Neural cell (in vitro differentiated cells): ENCODE measurements at regions not wholly inside any gene's neighbourhood (a gene's known extent, or its start where the extent isn't known, plus 50 kb on each side); places are given as distances from the start of the nearest gene placed in this dataset.

ENCODE experiments used
- H2AFZ ChIP-seq: fragments of 200-600, 300-800 bp; sonication (generic), shearing (Covaris generic); 2 replicates; pipeline ENCODE4 v1.6.0; 2014; ENCODE audit warnings: low read depth, mild to moderate bottlenecking, antibody characterized with exemption, low read length, moderate library complexity
- H3F3A ChIP-seq: fragments of 200-600 bp; shearing (Covaris generic); 2 replicates; pipeline ENCODE4 v1.6.1; 2016; ENCODE audit warnings: mild to moderate bottlenecking, moderate library complexity, mixed read lengths, antibody characterized with exemption, low read length; ENCODE audit not compliant: insufficient read depth, poor library complexity, severe bottlenecking
- H3K27ac ChIP-seq: fragments of 200-600, 300-800 bp; sonication (generic), shearing (Covaris generic); 2 replicates; pipeline ENCODE4 v1.5.1; 2014; ENCODE audit warnings: mild to moderate bottlenecking, low read length, moderate library complexity
- H3K27me3 ChIP-seq: fragments of 300-800, 200-600 bp; sonication (generic), shearing (Covaris generic); 2 replicates; pipeline ENCODE4 v1.6.0; 2014; ENCODE audit warnings: mild to moderate bottlenecking, low read depth, low read length, moderate library complexity; ENCODE audit not compliant: insufficient read depth
- H3K36me3 ChIP-seq: fragments of 300-800, 200-600 bp; sonication (generic), shearing (Covaris generic); 2 replicates; pipeline ENCODE4 v1.5.1; 2014; ENCODE audit warnings: mild to moderate bottlenecking, antibody characterized with exemption, low read length, moderate library complexity; ENCODE audit not compliant: insufficient read depth
- H3K4me2 ChIP-seq: fragments of 300-800, 200-600 bp; sonication (generic), shearing (Covaris generic); 2 replicates; pipeline ENCODE4 v1.6.0; 2014; ENCODE audit warnings: mild to moderate bottlenecking, low read length
- H3K4me3 ChIP-seq: fragments of 300-800, 200-600 bp; sonication (generic), shearing (Covaris generic); 2 replicates; pipeline ENCODE4 v1.5.1; 2014; ENCODE audit warnings: mild to moderate bottlenecking, low read length, moderate library complexity
- H3K79me2 ChIP-seq: fragments of 200-600 bp; shearing (Covaris generic); replicated peaks from 2 replicates; pipeline ENCODE4 v1.6.0; 2014; ENCODE audit warnings: mild to moderate bottlenecking, low read length, moderate library complexity; ENCODE audit not compliant: insufficient read depth
- H3K9ac ChIP-seq: fragments of 300-800, 200-600 bp; sonication (generic), shearing (Covaris generic); 2 replicates; pipeline ENCODE4 v1.6.1; 2016; ENCODE audit warnings: mild to moderate bottlenecking, low read length, mixed read lengths
- H3K9me2 ChIP-seq: fragments of 200-600 bp; shearing (Covaris generic); 2 replicates; pipeline ENCODE4 v1.6.1; 2016; ENCODE audit warnings: mild to moderate bottlenecking, low read length, mixed read lengths; ENCODE audit not compliant: insufficient read depth
- H3K9me3 ChIP-seq: fragments of 200-600, 300-800 bp; sonication (generic), shearing (Covaris generic); 2 replicates; pipeline ENCODE4 v1.6.1; 2016; ENCODE audit warnings: mild to moderate bottlenecking, mixed run types, low read length, moderate library complexity, mixed read lengths
- H4K20me1 ChIP-seq: fragments of 200-600 bp; shearing (Covaris generic); 2 replicates; pipeline ENCODE4 v1.6.1; 2016; ENCODE audit warnings: mild to moderate bottlenecking, mixed run types; ENCODE audit not compliant: insufficient read depth
- CTCF ChIP-seq: fragments of 450-650 bp; IDR thresholded peaks from 2 replicates; pipeline ENCODE4 v1.5.1; 2014; ENCODE audit warnings: antibody characterized with exemption, mild to moderate bottlenecking, moderate library complexity; ENCODE audit not compliant: poor library complexity, severe bottlenecking
- EP300 ChIP-seq: fragments of 450-650 bp; conservative IDR thresholded peaks from 2 replicates; pipeline ENCODE4 v1.6.1; 2014; ENCODE audit warnings: antibody characterized with exemption, mild to moderate bottlenecking, moderate library complexity; ENCODE audit not compliant: poor library complexity, severe bottlenecking
- EZH2 ChIP-seq: fragments of 200-600, 300-800 bp; shearing (Covaris generic), sonication (generic); IDR thresholded peaks from 2 replicates; pipeline ENCODE4 v1.6.1; 2014; ENCODE audit warnings: antibody characterized with exemption, low read length, borderline replicate concordance, mild to moderate bottlenecking; ENCODE audit not compliant: insufficient read depth, poor library complexity, severe bottlenecking
- MXI1 ChIP-seq: fragments of 450-650 bp; conservative IDR thresholded peaks from 2 replicates; pipeline ENCODE4 v1.6.1; 2014; ENCODE audit warnings: antibody characterized with exemption, mild to moderate bottlenecking; ENCODE audit not compliant: poor library complexity, severe bottlenecking
- POLR2AphosphoS5 ChIP-seq: IDR thresholded peaks from 2 replicates; pipeline ENCODE4 v1.6.1; 2012
- RAD21 ChIP-seq: fragments of 450-650 bp; conservative IDR thresholded peaks from 2 replicates; pipeline ENCODE4 v1.6.1; 2014; ENCODE audit warnings: antibody characterized with exemption, mild to moderate bottlenecking, moderate library complexity
- REST ChIP-seq: IDR thresholded peaks from 2 replicates; pipeline ENCODE4 v1.6.1; 2012; ENCODE audit warnings: borderline replicate concordance
- SMC3 ChIP-seq: fragments of 450-650 bp; conservative IDR thresholded peaks from 2 replicates; pipeline ENCODE4 v1.6.1; 2014; ENCODE audit warnings: antibody characterized with exemption, mild to moderate bottlenecking, moderate library complexity; ENCODE audit not compliant: poor library complexity
- TAF1 ChIP-seq: IDR thresholded peaks from 2 replicates; pipeline ENCODE4 v1.6.1; 2012; ENCODE audit warnings: low read depth

GRCh38 chr13:50518131-50518530 is 325.4 kb downstream of the DLEU7 start:
- Histone ChIP-seq H3K9me3 (no peaks in the 10 kb centered on the region), H3K27me3 (no peaks in the 10 kb centered on the region), H3K4me2 (no peak overlapping the region), H3K9ac (no peak overlapping the region), H3K79me2 (no peaks in the 10 kb centered on the region), H3K9me2 (no peaks in the 10 kb centered on the region), H3K27ac (no peak overlapping the region), H3K36me3 (no peaks in the 10 kb centered on the region), H2AFZ (no peak overlapping the region), H3K4me3 (no peak overlapping the region), H3F3A (no peaks in the 10 kb centered on the region), H4K20me1 (no peaks in the 10 kb centered on the region)
- TF ChIP-seq MXI1 (no peak), CTCF (no peak), RAD21 (no peak)

GRCh38 chr13:50518781-50519201 is 324.7 kb downstream of the DLEU7 start:
- H3F3A ChIP-seq: no peaks in the 10 kb centered on the region
- H3K9me3 ChIP-seq: no peaks in the 10 kb centered on the region
- no peaks in the 10 kb centered on the region for H4K20me1 ChIP-seq
- H3K9ac ChIP-seq: no peak overlapping the region
- H3K27me3 ChIP-seq: no peaks in the 10 kb centered on the region
- H3K9me2 ChIP-seq: no peaks in the 10 kb centered on the region
- no peak overlapping the region for H3K27ac ChIP-seq
- H3K4me3 ChIP-seq: no peak overlapping the region
- no peaks in the 10 kb centered on the region for H3K36me3 ChIP-seq
- no peak overlapping the region for H3K4me2 ChIP-seq
- H2AFZ ChIP-seq: no peak overlapping the region
- no peak for TF ChIP-seq REST
- no peak for TF ChIP-seq RAD21
- TF ChIP-seq MXI1: no peak
- no peak for TF ChIP-seq POLR2AphosphoS5
- TF ChIP-seq EP300: no peak
- no peak for TF ChIP-seq CTCF
- no peak for TF ChIP-seq EZH2
- no peak for TF ChIP-seq SMC3
- TF ChIP-seq TAF1: no peak
- H3K79me2 ChIP-seq: no peaks in the 10 kb centered on the region
